ENCODE measurements at regions not wholly inside any gene's neighbourhood (a gene's known extent, or its start where the extent isn't known, plus 50 kb on each side); places are given as distances from the start of the nearest gene placed in this dataset.

GRCh38 chr6:122151066-122151465 lies 248.4 kb upstream of the HSF2 start:
- Histone ChIP-seq H3K9me3 (no peaks in the 10 kb centered on the region), H3K27me3 (no peaks in the 10 kb centered on the region), H3K36me3 (no peaks in the 10 kb centered on the region), H3K27ac (no peak overlapping the region), H3K4me1 (no peaks in the 10 kb centered on the region), H3K4me3 (no peak overlapping the region)
- TF ChIP-seq EP300 (IDR thresholded peaks at IDR 0.05; ENCODE audit: low read depth) (no peak), CTCF (IDR thresholded peaks at IDR 0.05) (no peak), POLR2AphosphoS5 (IDR thresholded peaks at IDR 0.05) (no peak), POLR2A (IDR thresholded peaks at IDR 0.05) (no peak)
- intact Hi-C loops (cut with DNase I; ENCODE audit: low total_unique reads) (no loop called here), in situ Hi-C loops (cut with MboI; ENCODE audit: low pct_ligation_motif_present in 1 of 4, low pct_unique_long_range_greater_than_20kb in 1 of 4, low sequenced_read_pairs in 3 of 4) (no loop called here)
- WGBS, 2 donors (ENCODE audit: low coverage in 1 of 2), result 32 to 41% methylated on average over 1 of the region's 1 CpG
- DNase-seq, result no peak

GRCh38 chr6:122151763-122152162 lies 247.7 kb upstream of the HSF2 start:
- DNase-seq, result no peak
- Histone ChIP-seq H3K27ac (no peak overlapping the region), H3K4me3 (no peak overlapping the region), H3K27me3 (no peaks in the 10 kb centered on the region), H3K4me1 (no peaks in the 10 kb centered on the region), H3K9me3 (no peaks in the 10 kb centered on the region), H3K36me3 (no peaks in the 10 kb centered on the region)
- TF ChIP-seq POLR2A (IDR thresholded peaks at IDR 0.05), result no peak
- no peak for TF ChIP-seq CTCF (IDR thresholded peaks at IDR 0.05)
- in situ Hi-C loops (cut with MboI; ENCODE audit: low pct_ligation_motif_present in 1 of 4, low pct_unique_long_range_greater_than_20kb in 1 of 4, low sequenced_read_pairs in 3 of 4) (no loop called here), intact Hi-C loops (cut with DNase I; ENCODE audit: low total_unique reads) (no loop called here)
- whole genome bisulfite sequencing, 2 donors (ENCODE audit: low coverage in 1 of 2), result 55 to 67% methylated on average over 1 of the region's 1 CpG

GRCh38 chr6:122153557-122153956 lies 245.9 kb upstream of the HSF2 start:
- TF ChIP-seq EP300 (IDR thresholded peaks at IDR 0.05; ENCODE audit: low read depth) (no peak), CTCF (IDR thresholded peaks at IDR 0.05) (no peak), POLR2A (IDR thresholded peaks at IDR 0.05) (no peak), POLR2AphosphoS5 (IDR thresholded peaks at IDR 0.05) (no peak)
- Histone ChIP-seq H3K4me1 (no peaks in the 10 kb centered on the region), H3K4me3 (no peak overlapping the region), H3K27me3 (no peaks in the 10 kb centered on the region), H3K27ac (no peak overlapping the region), H3K9me3 (no peaks in the 10 kb centered on the region), H3K36me3 (no peaks in the 10 kb centered on the region)
- no peak for DNase-seq
- WGBS, 2 donors (ENCODE audit: low coverage in 1 of 2), result 49 to 54% methylated on average over 3 of the region's 3 CpGs
- in situ Hi-C loops (cut with MboI; ENCODE audit: low pct_ligation_motif_present in 1 of 4, low pct_unique_long_range_greater_than_20kb in 1 of 4, low sequenced_read_pairs in 3 of 4), result no loop called here
- intact Hi-C loops (cut with DNase I; ENCODE audit: low total_unique reads), result no loop called here

GRCh38 chr6:122154155-122154554 lies 245.3 kb upstream of the HSF2 start:
- Histone ChIP-seq H3K4me3 (no peak overlapping the region), H3K36me3 (no peaks in the 10 kb centered on the region), H3K27me3 (no peaks in the 10 kb centered on the region), H3K4me1 (no peaks in the 10 kb centered on the region), H3K9me3 (no peaks in the 10 kb centered on the region), H3K27ac (no peak overlapping the region)
- in situ Hi-C loops (cut with MboI; ENCODE audit: low pct_ligation_motif_present in 1 of 4, low pct_unique_long_range_greater_than_20kb in 1 of 4, low sequenced_read_pairs in 3 of 4) (no loop called here), intact Hi-C loops (cut with DNase I; ENCODE audit: low total_unique reads) (no loop called here)
- TF ChIP-seq POLR2AphosphoS5 (IDR thresholded peaks at IDR 0.05) (no peak), POLR2A (IDR thresholded peaks at IDR 0.05) (no peak), EP300 (IDR thresholded peaks at IDR 0.05; ENCODE audit: low read depth) (no peak), CTCF (IDR thresholded peaks at IDR 0.05) (no peak)
- 26 to 50% methylated on average over 1 of the region's 1 CpG for WGBS, 2 donors (ENCODE audit: low coverage in 1 of 2)
- DNase-seq, result no peak

Data from transverse colon (tissue), 4 donors.